HepG2 (cell line): ENCODE measurements at regions not wholly inside any gene's neighbourhood (a gene's known extent, or its start where the extent isn't known, plus 50 kb on each side); places are given as distances from the start of the nearest gene placed in this dataset.

Source experiments
- CENPT ChIP-seq: sonication (generic); formaldehyde crosslinking; IDR thresholded peaks from 2 replicates; pipeline ENCODE4 v1.8.0; 2022; ENCODE audit warnings: low read depth, mild to moderate bottlenecking, moderate library complexity, missing genetic modification reagents
- KDM3A ChIP-seq: IDR thresholded peaks from 2 replicates; pipeline ENCODE4 v1.6.1; 2018; ENCODE audit warnings: low read depth, missing compliant biosample characterization
- MEIS1 ChIP-seq: sonication (generic); formaldehyde crosslinking; IDR thresholded peaks from 2 replicates; pipeline ENCODE4 v1.9.0; 2021; ENCODE audit warnings: mild to moderate bottlenecking, missing genetic modification reagents, moderate library complexity, borderline replicate concordance
- MIXL1 ChIP-seq: IDR thresholded peaks from 2 replicates; pipeline ENCODE4 v1.6.1; 2016
- SMARCC2 ChIP-seq: fragments of 450-650 bp; IDR thresholded peaks from 2 replicates; pipeline ENCODE4 v1.6.1; 2017; ENCODE audit warnings: antibody characterized with exemption, mild to moderate bottlenecking
- THAP9 ChIP-seq: sonication (generic); formaldehyde crosslinking; IDR thresholded peaks from 2 replicates; pipeline ENCODE4; 2020; ENCODE audit warnings: missing genetic modification reagents, mild to moderate bottlenecking, borderline replicate concordance
- ZBTB25 ChIP-seq: IDR thresholded peaks from 2 replicates; pipeline ENCODE4 v1.6.1; 2018; ENCODE audit warnings: missing genetic modification reagents
- ZNF251 ChIP-seq: sonication (generic); formaldehyde crosslinking; IDR thresholded peaks from 2 replicates; pipeline ENCODE4 v1.9.0; 2021; ENCODE audit warnings: mild to moderate bottlenecking, missing genetic modification reagents
- ZNF605 ChIP-seq: sonication (generic); formaldehyde crosslinking; IDR thresholded peaks from 2 replicates; pipeline ENCODE4 v1.8.0; 2022; ENCODE audit warnings: mild to moderate bottlenecking, missing genetic modification reagents
- ZNF781 ChIP-seq: sonication (generic); formaldehyde crosslinking; IDR thresholded peaks from 2 replicates; pipeline ENCODE4 v1.5.1; 2020; ENCODE audit warnings: borderline replicate concordance, mild to moderate bottlenecking, missing genetic modification reagents; ENCODE audit errors: not compliant biosample characterization
- TF ChIP-seq, protein P1 (sequence below): sonication (generic); formaldehyde crosslinking; IDR thresholded peaks from 2 replicates; pipeline ENCODE4 v1.4.0; 2020; ENCODE audit warnings: missing genetic modification reagents, borderline replicate concordance
- TF ChIP-seq, protein P2 (sequence below): sonication (generic); formaldehyde crosslinking; IDR thresholded peaks from 2 replicates; pipeline ENCODE4 v1.8.0; 2022; ENCODE audit warnings: low read depth, missing genetic modification reagents

DNA sequence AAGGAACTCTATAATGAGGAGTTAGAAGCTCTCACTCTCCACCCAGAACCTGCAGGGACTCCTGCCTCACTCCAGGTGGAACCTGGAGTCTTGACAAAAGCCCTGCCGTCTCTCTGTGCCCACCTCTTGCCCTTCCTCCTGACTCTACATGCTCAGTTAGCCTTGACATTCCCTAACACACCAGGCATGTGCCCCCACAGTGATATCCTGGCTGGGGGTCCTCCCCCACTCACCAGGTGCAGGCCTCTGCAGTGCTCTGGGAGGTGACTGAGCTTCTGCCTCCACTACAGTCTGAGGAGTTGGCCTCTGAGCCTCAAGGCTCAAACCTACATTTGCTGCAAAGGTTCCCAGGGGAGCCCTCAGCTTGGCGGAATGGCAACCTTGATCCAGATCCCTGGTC lies 300.7 kb downstream of the ADGRD1 start (continued):
- TF ChIP-seq THAP9 (CRISPR knock-in tag) (no peak), ZNF251 (CRISPR knock-in tag) (no peak), MIXL1 (CRISPR knock-in tag) (no peak), CENPT (CRISPR knock-in tag) (no peak), ZNF781 (CRISPR knock-in tag) (no peak), SMARCC2 (no peak), ZBTB25 (no peak), MEIS1 (CRISPR knock-in tag) (no peak), KDM3A (CRISPR knock-in tag) (no peak), ZNF605 (CRISPR knock-in tag) (no peak)
- TF ChIP-seq, protein P1, sequence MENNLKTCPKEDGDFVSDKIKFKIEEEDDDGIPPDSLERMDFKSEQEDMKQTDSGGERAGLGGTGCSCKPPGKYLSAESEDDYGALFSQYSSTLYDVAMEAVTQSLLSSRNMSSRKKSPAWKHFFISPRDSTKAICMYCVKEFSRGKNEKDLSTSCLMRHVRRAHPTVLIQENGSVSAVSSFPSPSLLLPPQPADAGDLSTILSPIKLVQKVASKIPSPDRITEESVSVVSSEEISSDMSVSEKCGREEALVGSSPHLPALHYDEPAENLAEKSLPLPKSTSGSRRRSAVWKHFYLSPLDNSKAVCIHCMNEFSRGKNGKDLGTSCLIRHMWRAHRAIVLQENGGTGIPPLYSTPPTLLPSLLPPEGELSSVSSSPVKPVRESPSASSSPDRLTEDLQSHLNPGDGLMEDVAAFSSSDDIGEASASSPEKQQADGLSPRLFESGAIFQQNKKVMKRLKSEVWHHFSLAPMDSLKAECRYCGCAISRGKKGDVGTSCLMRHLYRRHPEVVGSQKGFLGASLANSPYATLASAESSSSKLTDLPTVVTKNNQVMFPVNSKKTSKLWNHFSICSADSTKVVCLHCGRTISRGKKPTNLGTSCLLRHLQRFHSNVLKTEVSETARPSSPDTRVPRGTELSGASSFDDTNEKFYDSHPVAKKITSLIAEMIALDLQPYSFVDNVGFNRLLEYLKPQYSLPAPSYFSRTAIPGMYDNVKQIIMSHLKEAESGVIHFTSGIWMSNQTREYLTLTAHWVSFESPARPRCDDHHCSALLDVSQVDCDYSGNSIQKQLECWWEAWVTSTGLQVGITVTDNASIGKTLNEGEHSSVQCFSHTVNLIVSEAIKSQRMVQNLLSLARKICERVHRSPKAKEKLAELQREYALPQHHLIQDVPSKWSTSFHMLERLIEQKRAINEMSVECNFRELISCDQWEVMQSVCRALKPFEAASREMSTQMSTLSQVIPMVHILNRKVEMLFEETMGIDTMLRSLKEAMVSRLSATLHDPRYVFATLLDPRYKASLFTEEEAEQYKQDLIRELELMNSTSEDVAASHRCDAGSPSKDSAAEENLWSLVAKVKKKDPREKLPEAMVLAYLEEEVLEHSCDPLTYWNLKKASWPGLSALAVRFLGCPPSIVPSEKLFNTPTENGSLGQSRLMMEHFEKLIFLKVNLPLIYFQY (CRISPR knock-in tag) = no peak
- TF ChIP-seq, protein P2, sequence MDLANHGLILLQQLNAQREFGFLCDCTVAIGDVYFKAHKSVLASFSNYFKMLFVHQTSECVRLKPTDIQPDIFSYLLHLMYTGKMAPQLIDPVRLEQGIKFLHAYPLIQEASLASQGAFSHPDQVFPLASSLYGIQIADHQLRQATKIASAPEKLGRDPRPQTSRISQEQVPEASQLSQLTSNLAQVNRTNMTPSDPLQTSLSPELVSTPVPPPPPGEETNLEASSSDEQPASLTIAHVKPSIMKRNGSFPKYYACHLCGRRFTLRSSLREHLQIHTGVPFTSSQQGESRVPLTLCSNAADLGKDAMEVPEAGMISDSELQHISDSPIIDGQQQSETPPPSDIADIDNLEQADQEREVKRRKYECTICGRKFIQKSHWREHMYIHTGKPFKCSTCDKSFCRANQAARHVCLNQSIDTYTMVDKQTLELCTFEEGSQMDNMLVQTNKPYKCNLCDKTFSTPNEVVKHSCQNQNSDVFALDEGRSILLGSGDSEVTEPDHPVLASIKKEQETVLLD (CRISPR knock-in tag) = no peak
